A673 (cell line): ENCODE measurements at regions not wholly inside any gene's neighbourhood (a gene's known extent, or its start where the extent isn't known, plus 50 kb on each side); places are given as distances from the start of the nearest gene placed in this dataset.

Experiments used
- EZH2 ChIP-seq: fragments of 200-600 bp; sonication (generic); IDR thresholded peaks from 2 replicates; pipeline ENCODE4 v1.6.1; 2017; ENCODE audit warnings: borderline replicate concordance, low read depth, mild to moderate bottlenecking, mixed read lengths, antibody characterized with exemption, low read length; ENCODE audit not compliant: poor library complexity, severe bottlenecking
- TF ChIP-seq, protein P1 (sequence below): fragments of 300-800, 200-600 bp; sonication (generic); conservative IDR thresholded peaks from 2 replicates; pipeline ENCODE4 v1.5.1; 2017; ENCODE audit warnings: low read depth, mild to moderate bottlenecking, antibody characterized with exemption, low read length, moderate library complexity, mixed read lengths

DNA sequence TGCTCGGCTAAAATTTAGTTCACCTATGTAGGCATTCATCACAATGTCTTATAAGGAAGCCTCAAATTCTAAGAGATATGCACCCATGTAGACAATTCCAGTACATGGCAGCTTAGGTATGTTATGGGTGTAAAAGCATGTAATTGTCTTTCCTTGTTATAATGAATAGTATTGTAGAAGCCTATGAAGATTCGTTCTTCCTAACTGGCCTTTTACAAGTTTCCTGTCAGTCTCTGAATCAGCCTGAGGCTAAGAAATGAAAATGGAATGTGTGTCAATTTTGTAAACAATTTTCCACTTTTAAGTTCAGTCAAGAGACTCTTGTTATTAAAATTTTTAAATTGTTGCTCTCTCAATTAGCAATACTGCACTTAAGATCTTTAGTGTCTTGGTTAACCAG lies 189.9 kb upstream of the GALNT5 start:
- TF ChIP-seq, protein P1, sequence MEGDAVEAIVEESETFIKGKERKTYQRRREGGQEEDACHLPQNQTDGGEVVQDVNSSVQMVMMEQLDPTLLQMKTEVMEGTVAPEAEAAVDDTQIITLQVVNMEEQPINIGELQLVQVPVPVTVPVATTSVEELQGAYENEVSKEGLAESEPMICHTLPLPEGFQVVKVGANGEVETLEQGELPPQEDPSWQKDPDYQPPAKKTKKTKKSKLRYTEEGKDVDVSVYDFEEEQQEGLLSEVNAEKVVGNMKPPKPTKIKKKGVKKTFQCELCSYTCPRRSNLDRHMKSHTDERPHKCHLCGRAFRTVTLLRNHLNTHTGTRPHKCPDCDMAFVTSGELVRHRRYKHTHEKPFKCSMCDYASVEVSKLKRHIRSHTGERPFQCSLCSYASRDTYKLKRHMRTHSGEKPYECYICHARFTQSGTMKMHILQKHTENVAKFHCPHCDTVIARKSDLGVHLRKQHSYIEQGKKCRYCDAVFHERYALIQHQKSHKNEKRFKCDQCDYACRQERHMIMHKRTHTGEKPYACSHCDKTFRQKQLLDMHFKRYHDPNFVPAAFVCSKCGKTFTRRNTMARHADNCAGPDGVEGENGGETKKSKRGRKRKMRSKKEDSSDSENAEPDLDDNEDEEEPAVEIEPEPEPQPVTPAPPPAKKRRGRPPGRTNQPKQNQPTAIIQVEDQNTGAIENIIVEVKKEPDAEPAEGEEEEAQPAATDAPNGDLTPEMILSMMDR, result no peak
- TF ChIP-seq EZH2, result no peak
